ENCODE measurements at regions not wholly inside any gene's neighbourhood (a gene's known extent, or its start where the extent isn't known, plus 50 kb on each side); places are given as distances from the start of the nearest gene placed in this dataset.

DNA sequence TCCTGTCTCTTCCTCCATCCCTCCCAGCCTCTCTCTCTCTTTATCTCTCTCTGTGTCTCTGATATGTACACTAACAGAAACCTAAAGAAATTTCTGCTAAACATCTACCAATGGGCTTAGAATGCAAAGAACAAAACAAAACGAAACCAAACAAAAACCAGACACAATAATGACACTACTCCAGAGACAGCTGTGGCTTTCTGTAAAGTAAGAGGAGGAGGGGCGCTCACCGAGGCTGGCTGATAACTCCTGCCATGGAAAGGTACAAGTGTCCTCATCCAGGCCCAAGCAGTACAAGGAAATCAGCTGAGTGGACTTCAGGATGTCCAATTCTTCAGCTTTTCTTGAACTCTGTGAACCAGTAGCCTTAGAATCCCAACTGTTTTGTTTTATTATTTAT lies 70.4 kb upstream of the FZD8 start:
- TF ChIP-seq, protein P1, sequence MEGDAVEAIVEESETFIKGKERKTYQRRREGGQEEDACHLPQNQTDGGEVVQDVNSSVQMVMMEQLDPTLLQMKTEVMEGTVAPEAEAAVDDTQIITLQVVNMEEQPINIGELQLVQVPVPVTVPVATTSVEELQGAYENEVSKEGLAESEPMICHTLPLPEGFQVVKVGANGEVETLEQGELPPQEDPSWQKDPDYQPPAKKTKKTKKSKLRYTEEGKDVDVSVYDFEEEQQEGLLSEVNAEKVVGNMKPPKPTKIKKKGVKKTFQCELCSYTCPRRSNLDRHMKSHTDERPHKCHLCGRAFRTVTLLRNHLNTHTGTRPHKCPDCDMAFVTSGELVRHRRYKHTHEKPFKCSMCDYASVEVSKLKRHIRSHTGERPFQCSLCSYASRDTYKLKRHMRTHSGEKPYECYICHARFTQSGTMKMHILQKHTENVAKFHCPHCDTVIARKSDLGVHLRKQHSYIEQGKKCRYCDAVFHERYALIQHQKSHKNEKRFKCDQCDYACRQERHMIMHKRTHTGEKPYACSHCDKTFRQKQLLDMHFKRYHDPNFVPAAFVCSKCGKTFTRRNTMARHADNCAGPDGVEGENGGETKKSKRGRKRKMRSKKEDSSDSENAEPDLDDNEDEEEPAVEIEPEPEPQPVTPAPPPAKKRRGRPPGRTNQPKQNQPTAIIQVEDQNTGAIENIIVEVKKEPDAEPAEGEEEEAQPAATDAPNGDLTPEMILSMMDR (conservative IDR thresholded peaks at IDR 0.05 in 1 of 2, IDR thresholded peaks at IDR 0.05 in 1 of 2; ENCODE audit: low read depth in 1 of 2, low read length in 2 of 2), result no peak
- TF ChIP-seq EZH2 (IDR thresholded peaks at IDR 0.05; ENCODE audit: low read length, missing control alignments), result no peak

Measured in fibroblast of lung (primary cell).